SK-N-SH (cell line): ENCODE measurements at regions not wholly inside any gene's neighbourhood (a gene's known extent, or its start where the extent isn't known, plus 50 kb on each side); places are given as distances from the start of the nearest gene placed in this dataset.

Experiments used
- CTCF ChIA-PET: fragments of 300-600, 350-600 bp; formaldehyde crosslinking; extraction: SDS; loops from one replicate; lab custom pipeline; 2021; lab: Yijun Ruan, JAX
- POLR2A ChIA-PET: fragments of 350-600 bp; sonication (Branson Sonifier 250); formaldehyde crosslinking; extraction: SDS; loops from one replicate; lab custom pipeline; 2020; ENCODE audit warnings: antibody characterized with exemption, inconsistent platforms; lab: Yijun Ruan, JAX
- DNase-seq: peaks from one replicate; pipeline ENCODE4 v3.0.0; 2012
- H2AFZ ChIP-seq: fragments of 200-600 bp; sonication (generic); 2 replicates; pipeline ENCODE4 v1.8.1; 2016; ENCODE audit warnings: antibody characterized with exemption, mild to moderate bottlenecking, low read depth
- H3F3A ChIP-seq: fragments of 200-600 bp; sonication (generic); replicated peaks from 2 replicates; pipeline ENCODE3; 2016; ENCODE audit warnings: antibody characterized with exemption, mild to moderate bottlenecking; ENCODE audit not compliant: insufficient read depth
- H3K27ac ChIP-seq, 2 experiments: fragments of 200-500 bp in 1 of 2; fragments of 200-600 bp in 1 of 2; sonication (Bioruptor generic) in 1 of 2; sonication (generic), shearing (Covaris generic) in 1 of 2; 2 replicates each; pipeline versions ENCODE4 v1.5.1 to v1.6.1; 2014 to 2016; ENCODE audit warnings: low read depth in 2 of 2, inconsistent platforms in 1 of 2, low read length in 1 of 2, mild to moderate bottlenecking in 1 of 2, mixed read lengths in 1 of 2
- H3K27me3 ChIP-seq: fragments of 200-600 bp; sonication (generic), shearing (Covaris generic); 2 replicates; pipeline ENCODE4 v1.6.1; 2016; ENCODE audit warnings: mixed run types; ENCODE audit not compliant: insufficient read depth
- H3K36me3 ChIP-seq, 2 experiments: fragments of 200-500 bp in 1 of 2; fragments of 200-600 bp in 1 of 2; sonication (Bioruptor generic) in 1 of 2; sonication (generic) in 1 of 2; replicated peaks in 1 of 2; 2 replicates each; pipeline versions ENCODE3 to v1.5.1; 2014 to 2016; ENCODE audit warnings: low read length in 1 of 2, mild to moderate bottlenecking in 1 of 2; ENCODE audit not compliant: insufficient read depth in 2 of 2, control insufficient read depth in 1 of 2
- H3K4me1 ChIP-seq, 2 experiments: fragments of 200-500 bp in 1 of 2; fragments of 200-600 bp in 1 of 2; sonication (Bioruptor generic) in 1 of 2; sonication (generic), shearing (Covaris generic) in 1 of 2; 2 replicates each; pipeline versions ENCODE4 v1.5.1 to v1.6.1; 2014 to 2016; ENCODE audit warnings: low read depth in 1 of 2, low read length in 1 of 2, mixed run types in 1 of 2; ENCODE audit not compliant: insufficient read depth in 2 of 2, control insufficient read depth in 1 of 2
- H3K4me2 ChIP-seq: fragments of 200-600 bp; sonication (generic), shearing (Covaris generic); 2 replicates; pipeline ENCODE4 v1.6.1; 2017; ENCODE audit warnings: mixed run types
- H3K4me3 ChIP-seq, 2 experiments: fragments of 200-500 bp in 1 of 2; fragments of 200-600 bp in 1 of 2; sonication (Bioruptor generic) in 1 of 2; sonication (generic), shearing (Covaris generic) in 1 of 2; 2 replicates each; pipeline versions ENCODE4 v1.5.1 to v1.8.1; 2014 to 2016; ENCODE audit warnings: low read depth in 2 of 2, inconsistent platforms in 1 of 2, low read length in 1 of 2, mild to moderate bottlenecking in 1 of 2, mixed read lengths in 1 of 2, moderate library complexity in 1 of 2
- H3K79me2 ChIP-seq: fragments of 200-600 bp; sonication (generic); 2 replicates; pipeline ENCODE4 v1.8.1; 2017; ENCODE audit warnings: mild to moderate bottlenecking; ENCODE audit not compliant: insufficient read depth
- H3K9ac ChIP-seq: fragments of 200-600 bp; sonication (generic); 2 replicates; pipeline ENCODE4 v1.6.1; 2017; ENCODE audit warnings: mixed run types
- H3K9me2 ChIP-seq: fragments of 200-600 bp; sonication (generic); 2 replicates; pipeline ENCODE4 v1.6.1; 2017; ENCODE audit warnings: mixed run types
- H3K9me3 ChIP-seq: fragments of 200-600 bp; sonication (generic); 2 replicates; pipeline ENCODE4 v1.6.1; 2017; ENCODE audit warnings: mixed run types, mild to moderate bottlenecking, moderate library complexity
- H4K20me1 ChIP-seq: fragments of 200-600 bp; sonication (generic); 2 replicates; pipeline ENCODE4 v1.6.1; 2017; ENCODE audit warnings: mild to moderate bottlenecking, mixed run types; ENCODE audit not compliant: insufficient read depth
- EP300 ChIP-seq, 2 experiments: IDR thresholded peaks; 2 replicates each; pipeline versions ENCODE4 v1.4.0 to v1.6.1; 2012; ENCODE audit warnings: borderline replicate concordance in 1 of 2, low read depth in 1 of 2, low read length in 1 of 2
- FOSL2 ChIP-seq: IDR thresholded peaks from 2 replicates; pipeline ENCODE4 v1.4.0; 2012; ENCODE audit warnings: low read depth, mild to moderate bottlenecking, moderate library complexity, borderline replicate concordance
- FOXJ3 ChIP-seq: sonication (generic); formaldehyde crosslinking; IDR thresholded peaks from 2 replicates; pipeline ENCODE4 v1.5.1; 2020; ENCODE audit warnings: mild to moderate bottlenecking, missing genetic modification reagents
- FOXM1 ChIP-seq: IDR thresholded peaks from 2 replicates; pipeline ENCODE4 v1.4.0; 2012; ENCODE audit warnings: low read depth, mild to moderate bottlenecking
- IRF3 ChIP-seq: fragments of 150-350 bp; IDR thresholded peaks from 2 replicates; pipeline ENCODE4 v1.6.1; 2016; ENCODE audit warnings: mild to moderate bottlenecking, low read depth, low read length
- MAX ChIP-seq: IDR thresholded peaks from 2 replicates; pipeline ENCODE4 v1.4.0; 2012; ENCODE audit warnings: low read depth
- MXI1 ChIP-seq: IDR thresholded peaks from 2 replicates; pipeline ENCODE4 v1.6.1; 2012; ENCODE audit warnings: mild to moderate bottlenecking, low read depth, low read length, improper control_type of control experiment
- NFIC ChIP-seq: IDR thresholded peaks from 2 replicates; pipeline ENCODE4 v1.4.0; 2012; ENCODE audit warnings: borderline replicate concordance
- NRF1 ChIP-seq: IDR thresholded peaks from 2 replicates; pipeline ENCODE4 v1.6.1; 2012; ENCODE audit warnings: low read depth, mild to moderate bottlenecking, low read length
- POLR2AphosphoS5 ChIP-seq: IDR thresholded peaks from 2 replicates; pipeline ENCODE4 v1.6.1; 2012; ENCODE audit warnings: low read depth, low read length
- RAD21 ChIP-seq: IDR thresholded peaks from 2 replicates; pipeline ENCODE4 v1.6.1; 2012; ENCODE audit warnings: mild to moderate bottlenecking, low read length
- RCOR1 ChIP-seq: fragments of 150-350 bp; IDR thresholded peaks from 2 replicates; pipeline ENCODE4 v1.6.1; 2017; ENCODE audit warnings: antibody characterized with exemption, low read length
- TAF1 ChIP-seq: IDR thresholded peaks from 2 replicates; pipeline ENCODE4 v1.6.1; 2012; ENCODE audit warnings: low read depth, mild to moderate bottlenecking, low read length, moderate library complexity, borderline replicate concordance
- TCF12 ChIP-seq: IDR thresholded peaks from 2 replicates; pipeline ENCODE4 v1.4.0; 2012
- YY1 ChIP-seq: IDR thresholded peaks from 2 replicates; pipeline ENCODE4 v1.4.0; 2012; ENCODE audit warnings: low read depth, mild to moderate bottlenecking
- WGBS: methylation state at CpG from one replicate; pipeline ENCODE4 v1.1.6; 2017; ENCODE audit warnings: low lambda C conversion rate; 5-methylcytosine and 5-hydroxymethylcytosine counted together

GRCh38 chr13:44137466-44137865 lies 236.2 kb upstream of the SERP2 start:
- DNase-seq, result no peak
- 89% methylated on average over 1 of the region's 1 CpG for WGBS
- Histone ChIP-seq H3K79me2 (no peaks in the 10 kb centered on the region), H4K20me1 (no peaks in the 10 kb centered on the region), H3K9ac (no peak overlapping the region), H3K4me3 (no peak overlapping the region), H3K9me3 (no peaks in the 10 kb centered on the region), H3K27ac (no peak overlapping the region), H3K4me1 (peaks cover 6 to 14% of the 10 kb centered on the region in 2 experiments; a peak in 2 of 4 replicates), H2AFZ (no peak overlapping the region), H3K36me3 (no peaks in the 10 kb centered on the region), H3K4me2 (no peak overlapping the region), H3K9me2 (no peaks in the 10 kb centered on the region), H3K27me3 (no peaks in the 10 kb centered on the region), H3F3A (no peaks in the 10 kb centered on the region)
- ChIA-PET CTCF (interaction anchor here (1.2 to 1.9 kb wide), 2 partner anchors 87 to 232 kb away, joined by 3 to 4 read pairs; no protein-coding TSS in a partner anchor), POLR2A (no interaction called here)
- no peak for TF ChIP-seq MXI1
- no peak for TF ChIP-seq NFIC
- TF ChIP-seq RAD21, result no peak
- no peak for TF ChIP-seq FOSL2
- no peak for TF ChIP-seq TCF12
- no peak for TF ChIP-seq EP300 (IDR thresholded peaks at IDR 0.05; ENCODE audit: borderline replicate concordance in 1 of 2, low read depth in 1 of 2, low read length in 1 of 2)
- TF ChIP-seq FOXJ3 (CRISPR knock-in tag), result no peak
- no peak for TF ChIP-seq IRF3
- no peak for TF ChIP-seq POLR2AphosphoS5
- no peak for TF ChIP-seq RCOR1
- TF ChIP-seq MAX, result no peak
- no peak for TF ChIP-seq FOXM1
- TF ChIP-seq NRF1, result no peak

DNA sequence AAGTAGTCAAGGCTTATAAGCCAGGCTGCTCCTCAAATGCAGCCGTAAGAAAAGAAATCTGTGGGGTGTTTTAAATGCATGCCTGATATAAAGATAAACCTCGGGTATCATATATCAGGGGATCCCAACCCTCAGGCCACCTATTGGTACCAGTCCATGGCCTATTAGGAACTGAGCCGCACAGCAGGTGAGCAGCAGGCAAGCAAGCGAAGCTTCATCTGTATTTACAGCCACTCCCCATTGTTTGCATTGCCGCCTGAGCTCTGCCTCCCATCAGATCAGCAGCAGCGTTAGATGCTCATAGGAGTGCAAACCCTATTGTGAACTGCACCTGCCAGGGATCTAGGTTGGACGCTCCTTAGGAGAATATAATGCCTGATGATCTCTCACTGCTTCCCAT lies 233.5 kb upstream of the SERP2 start:
- H3K9me3 ChIP-seq, result no peaks in the 10 kb centered on the region
- H3F3A ChIP-seq, result no peaks in the 10 kb centered on the region
- CTCF ChIA-PET, result interaction anchor here (1.0 to 1.7 kb wide), 3 partner anchors 51 to 232 kb away, joined by 3 to 4 read pairs (median 3); no protein-coding TSS in a partner anchor
- H4K20me1 ChIP-seq, result no peaks in the 10 kb centered on the region
- no peak for DNase-seq
- TF ChIP-seq YY1 (no peak), TAF1 (no peak), RCOR1 (no peak), FOXJ3 (CRISPR knock-in tag) (no peak), MXI1 (no peak)
- no peaks in the 10 kb centered on the region for H3K9me2 ChIP-seq
- no peaks in the 10 kb centered on the region for H3K79me2 ChIP-seq
- no peaks in the 10 kb centered on the region for H3K36me3 ChIP-seq
- no peak overlapping the region for H3K27ac ChIP-seq
- H3K27me3 ChIP-seq, result no peaks in the 10 kb centered on the region
- WGBS, result 84% methylated on average over 7 of the region's 7 CpGs
- no peak overlapping the region for H3K4me2 ChIP-seq
- peaks cover 0 to 16% of the 10 kb centered on the region in 2 experiments; a peak in 2 of 4 replicates for H3K4me1 ChIP-seq
- H2AFZ ChIP-seq, result no peak overlapping the region
- H3K4me3 ChIP-seq, result no peak overlapping the region
- H3K9ac ChIP-seq, result no peak overlapping the region
- POLR2A ChIA-PET, result interaction anchor here (1.1 to 2.5 kb wide), 2 partner anchors 23 to 297 kb away, joined by 3 to 11 read pairs; no protein-coding TSS in a partner anchor
